ENCODE measurements at regions not wholly inside any gene's neighbourhood (a gene's known extent, or its start where the extent isn't known, plus 50 kb on each side); places are given as distances from the start of the nearest gene placed in this dataset.

DNA sequence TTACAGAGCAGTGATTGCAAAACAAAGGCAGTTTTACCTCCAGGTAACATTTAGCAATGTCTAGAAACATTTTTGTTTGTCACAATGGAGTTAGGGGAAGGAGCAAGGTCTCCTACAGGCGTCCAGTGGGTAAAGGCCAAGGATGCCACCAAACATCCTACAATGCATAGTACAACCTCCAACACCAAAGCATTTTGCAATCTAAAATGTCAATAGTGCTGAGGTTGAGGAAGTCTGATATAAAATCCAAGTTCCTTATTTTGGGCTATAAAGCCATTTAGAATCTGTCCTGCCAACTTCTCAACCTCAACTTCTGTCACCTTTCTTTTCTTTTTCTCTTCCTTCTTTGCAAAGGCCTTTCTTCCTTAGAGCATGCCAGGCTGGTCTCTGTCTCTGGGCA, 111.2 kb downstream of the FASLG start:
- Histone ChIP-seq H3K4me1 (ENCODE audit: control insufficient read depth in 1 of 2, insufficient read depth in 2 of 2, low read depth in 1 of 2, low read length in 1 of 2) (no peaks in the 10 kb centered on the region), H3K9me3 (no peaks in the 10 kb centered on the region), H3F3A (replicated peaks; ENCODE audit: insufficient read depth) (no peaks in the 10 kb centered on the region), H3K4me3 (ENCODE audit: low read depth in 2 of 2, low read length in 1 of 2) (no peak overlapping the region), H3K4me2 (no peak overlapping the region), H2AFZ (ENCODE audit: low read depth) (no peak overlapping the region), H3K27me3 (ENCODE audit: insufficient read depth) (no peaks in the 10 kb centered on the region), H3K27ac (ENCODE audit: low read depth in 2 of 2, low read length in 1 of 2) (no peak overlapping the region), H3K36me3 (replicated peaks in 1 of 2; ENCODE audit: control insufficient read depth in 1 of 2, insufficient read depth in 2 of 2, low read length in 1 of 2) (no peaks in the 10 kb centered on the region), H3K79me2 (ENCODE audit: insufficient read depth) (no peaks in the 10 kb centered on the region), H4K20me1 (ENCODE audit: insufficient read depth) (no peaks in the 10 kb centered on the region), H3K9me2 (no peaks in the 10 kb centered on the region), H3K9ac (no peak overlapping the region)
- CTCF ChIA-PET: no interaction called here
- TF ChIP-seq MAX (IDR thresholded peaks at IDR 0.05; ENCODE audit: low read depth) (no peak), POLR2AphosphoS5 (IDR thresholded peaks at IDR 0.05; ENCODE audit: low read depth, low read length) (no peak), EP300 (IDR thresholded peaks at IDR 0.05; ENCODE audit: borderline replicate concordance in 1 of 2, low read depth in 1 of 2, low read length in 1 of 2) (no peak), RCOR1 (IDR thresholded peaks at IDR 0.05; ENCODE audit: low read length) (no peak), ELF1 (IDR thresholded peaks at IDR 0.05) (no peak), RFX5 (IDR thresholded peaks at IDR 0.05; ENCODE audit: low read length) (no peak), RXRA (IDR thresholded peaks at IDR 0.05; ENCODE audit: borderline replicate concordance, low read depth) (no peak), TCF12 (IDR thresholded peaks at IDR 0.05) (no peak), SIN3A (IDR thresholded peaks at IDR 0.05; ENCODE audit: borderline replicate concordance, low read depth, low read length) (no peak), IRF3 (IDR thresholded peaks at IDR 0.05; ENCODE audit: low read depth, low read length) (no peak), FOXJ3 (CRISPR knock-in tag; IDR thresholded peaks at IDR 0.05) (no peak), RAD21 (IDR thresholded peaks at IDR 0.05; ENCODE audit: low read length) (no peak), GATA2 (CRISPR knock-in tag; IDR thresholded peaks at IDR 0.05) (no peak), JUND (IDR thresholded peaks at IDR 0.05) (no peak), GABPA (IDR thresholded peaks at IDR 0.05; ENCODE audit: low read depth) (no peak), CHD2 (IDR thresholded peaks at IDR 0.05; ENCODE audit: low read length, partially characterized antibody) (no peak), SMC3 (IDR thresholded peaks at IDR 0.05; ENCODE audit: low read depth, low read length) (no peak)
- TF ChIP-seq, protein P1, sequence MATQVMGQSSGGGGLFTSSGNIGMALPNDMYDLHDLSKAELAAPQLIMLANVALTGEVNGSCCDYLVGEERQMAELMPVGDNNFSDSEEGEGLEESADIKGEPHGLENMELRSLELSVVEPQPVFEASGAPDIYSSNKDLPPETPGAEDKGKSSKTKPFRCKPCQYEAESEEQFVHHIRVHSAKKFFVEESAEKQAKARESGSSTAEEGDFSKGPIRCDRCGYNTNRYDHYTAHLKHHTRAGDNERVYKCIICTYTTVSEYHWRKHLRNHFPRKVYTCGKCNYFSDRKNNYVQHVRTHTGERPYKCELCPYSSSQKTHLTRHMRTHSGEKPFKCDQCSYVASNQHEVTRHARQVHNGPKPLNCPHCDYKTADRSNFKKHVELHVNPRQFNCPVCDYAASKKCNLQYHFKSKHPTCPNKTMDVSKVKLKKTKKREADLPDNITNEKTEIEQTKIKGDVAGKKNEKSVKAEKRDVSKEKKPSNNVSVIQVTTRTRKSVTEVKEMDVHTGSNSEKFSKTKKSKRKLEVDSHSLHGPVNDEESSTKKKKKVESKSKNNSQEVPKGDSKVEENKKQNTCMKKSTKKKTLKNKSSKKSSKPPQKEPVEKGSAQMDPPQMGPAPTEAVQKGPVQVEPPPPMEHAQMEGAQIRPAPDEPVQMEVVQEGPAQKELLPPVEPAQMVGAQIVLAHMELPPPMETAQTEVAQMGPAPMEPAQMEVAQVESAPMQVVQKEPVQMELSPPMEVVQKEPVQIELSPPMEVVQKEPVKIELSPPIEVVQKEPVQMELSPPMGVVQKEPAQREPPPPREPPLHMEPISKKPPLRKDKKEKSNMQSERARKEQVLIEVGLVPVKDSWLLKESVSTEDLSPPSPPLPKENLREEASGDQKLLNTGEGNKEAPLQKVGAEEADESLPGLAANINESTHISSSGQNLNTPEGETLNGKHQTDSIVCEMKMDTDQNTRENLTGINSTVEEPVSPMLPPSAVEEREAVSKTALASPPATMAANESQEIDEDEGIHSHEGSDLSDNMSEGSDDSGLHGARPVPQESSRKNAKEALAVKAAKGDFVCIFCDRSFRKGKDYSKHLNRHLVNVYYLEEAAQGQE (IDR thresholded peaks at IDR 0.05; ENCODE audit: low read depth, low read length): no peak
- whole genome bisulfite sequencing (ENCODE audit: low lambda C conversion rate): 18% methylated on average over 1 of the region's 1 CpG
- no peak for DNase-seq
- POLR2A ChIA-PET: no interaction called here

Measured in SK-N-SH (cell line).